ENCODE measurements at regions not wholly inside any gene's neighbourhood (a gene's known extent, or its start where the extent isn't known, plus 50 kb on each side); places are given as distances from the start of the nearest gene placed in this dataset.

DNA sequence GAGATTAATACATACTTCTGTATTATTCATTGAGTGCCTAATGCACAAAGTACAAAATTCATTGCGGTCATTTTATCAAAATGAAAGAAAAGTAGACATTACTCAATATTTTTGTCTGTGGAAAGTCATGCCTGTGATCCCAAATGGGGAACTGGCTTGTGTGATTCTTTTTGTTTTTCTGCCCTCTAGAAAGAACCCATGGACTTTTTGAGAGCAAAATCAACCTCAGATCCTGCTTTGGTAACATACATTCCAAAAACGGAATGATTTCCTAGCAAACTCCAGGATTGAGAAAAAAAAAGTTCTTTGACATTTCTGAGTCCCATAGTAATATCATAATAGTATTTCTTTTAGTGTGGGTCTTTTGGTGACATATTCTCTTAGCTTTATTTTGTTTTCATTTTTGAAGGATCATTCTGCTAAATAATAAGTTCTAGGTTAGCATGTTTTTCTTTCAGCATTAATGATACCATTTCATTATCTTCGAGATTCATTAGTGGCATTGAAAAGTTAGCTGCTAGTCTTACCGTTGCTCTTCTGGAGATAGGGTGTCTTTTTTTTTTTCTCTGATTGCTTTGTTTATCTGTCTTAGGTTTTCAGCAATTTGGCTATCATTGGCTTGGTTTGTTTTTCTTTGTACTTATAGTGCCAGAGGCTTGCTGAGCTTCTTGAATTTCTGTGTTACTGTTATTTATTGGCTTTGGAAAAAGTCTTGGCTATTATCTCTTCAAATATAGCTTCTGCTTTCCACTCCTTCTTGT is 102.4 kb upstream of the CSNK1A1L start:
- no peak for TF ChIP-seq YY1 (IDR thresholded peaks at IDR 0.05; ENCODE audit: low read depth)
- no peak for TF ChIP-seq MAX (IDR thresholded peaks at IDR 0.05)
- TF ChIP-seq EGR1 (IDR thresholded peaks at IDR 0.05): no peak
- no peak for TF ChIP-seq CREB1 (IDR thresholded peaks at IDR 0.05; ENCODE audit: low read depth)
- TF ChIP-seq ZBTB7A (IDR thresholded peaks at IDR 0.05; ENCODE audit: low read depth): no peak
- TF ChIP-seq NFIC (IDR thresholded peaks at IDR 0.05): no peak
- no peak for TF ChIP-seq USF1 (IDR thresholded peaks at IDR 0.05)
- no peak for TF ChIP-seq TAF1 (IDR thresholded peaks at IDR 0.05; ENCODE audit: low read depth)
- TF ChIP-seq TEAD4 (IDR thresholded peaks at IDR 0.05): no peak
- TF ChIP-seq CEBPB (IDR thresholded peaks at IDR 0.05): no peak
- TF ChIP-seq REST (IDR thresholded peaks at IDR 0.05; ENCODE audit: low read depth): no peak
- TF ChIP-seq FOXM1 (IDR thresholded peaks at IDR 0.05; ENCODE audit: borderline replicate concordance, low read depth): no peak
- no peak for TF ChIP-seq TCF12 (IDR thresholded peaks at IDR 0.05; ENCODE audit: low read depth)
- no peak for TF ChIP-seq EP300 (IDR thresholded peaks at IDR 0.05; ENCODE audit: borderline replicate concordance)
- no peak for TF ChIP-seq RAD21 (IDR thresholded peaks at IDR 0.05; ENCODE audit: low read depth)

DNA sequence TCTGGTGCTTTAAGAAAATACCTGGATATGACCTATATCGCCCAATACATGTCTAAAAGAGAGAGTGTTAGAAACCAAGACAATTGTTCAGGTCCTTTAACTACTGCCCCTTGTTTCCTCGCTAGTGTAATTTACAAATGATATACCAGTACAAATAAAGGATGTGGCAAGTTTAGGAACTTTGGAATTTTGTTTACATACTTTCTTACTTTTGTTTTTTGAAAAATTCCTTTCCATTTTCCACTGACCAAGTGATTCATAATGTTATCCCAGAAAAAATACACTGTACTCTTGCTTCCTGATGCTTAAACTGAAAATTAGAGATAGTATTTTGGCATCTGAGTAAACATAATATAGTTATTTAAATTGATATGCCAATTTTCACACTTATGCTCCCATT is 96.8 kb upstream of the CSNK1A1L start:
- TF ChIP-seq TAF1 (IDR thresholded peaks at IDR 0.05; ENCODE audit: low read depth) (no peak), EP300 (IDR thresholded peaks at IDR 0.05; ENCODE audit: borderline replicate concordance) (no peak), FOXM1 (IDR thresholded peaks at IDR 0.05; ENCODE audit: borderline replicate concordance, low read depth) (no peak), NFIC (IDR thresholded peaks at IDR 0.05) (no peak), USF1 (IDR thresholded peaks at IDR 0.05) (no peak), ZBTB7A (IDR thresholded peaks at IDR 0.05; ENCODE audit: low read depth) (no peak)

DNA sequence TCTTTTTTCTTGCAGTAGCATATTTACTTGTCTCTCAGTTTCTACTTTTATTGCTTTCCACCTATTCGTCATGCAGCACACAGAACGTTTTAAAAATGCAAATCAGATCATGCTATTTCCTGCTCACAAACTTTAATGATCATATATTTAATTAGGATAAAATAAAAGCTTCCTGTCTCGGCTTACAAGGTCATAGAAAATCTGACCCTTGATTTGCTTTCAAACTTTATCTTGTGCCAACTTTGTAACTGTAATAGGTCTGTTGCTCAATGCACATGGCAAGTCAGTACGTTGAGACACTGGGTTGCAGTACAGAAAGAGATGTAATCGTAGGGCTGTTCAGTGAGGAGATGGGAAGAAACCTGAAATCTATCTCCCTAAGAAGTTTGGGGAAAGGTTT is 95.6 kb upstream of the CSNK1A1L start:
- TF ChIP-seq FOXM1 (IDR thresholded peaks at IDR 0.05; ENCODE audit: borderline replicate concordance, low read depth) (no peak), YY1 (IDR thresholded peaks at IDR 0.05; ENCODE audit: low read depth) (no peak)

DNA sequence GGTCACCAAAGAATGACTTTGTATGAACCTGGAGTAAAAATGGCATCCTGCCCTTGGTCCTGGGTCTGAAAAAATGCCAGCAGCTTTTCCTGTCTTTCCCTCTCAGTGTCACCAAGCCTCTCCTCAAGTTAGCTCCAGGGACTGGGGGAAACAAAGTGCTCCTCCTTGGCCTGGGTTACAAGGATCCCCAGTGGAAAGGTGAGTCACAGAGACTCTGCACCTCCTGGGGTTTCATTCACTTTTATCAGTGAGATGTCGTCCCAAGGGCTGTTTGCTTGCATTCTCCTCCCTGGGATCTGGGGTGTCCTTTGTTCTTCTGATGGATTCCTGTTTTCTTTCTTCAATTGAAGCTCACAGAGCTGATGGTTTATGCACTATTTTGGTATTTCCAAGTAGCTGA is 93.2 kb upstream of the CSNK1A1L start:
- TF ChIP-seq EGR1 (IDR thresholded peaks at IDR 0.05) (no peak), FOXM1 (IDR thresholded peaks at IDR 0.05; ENCODE audit: borderline replicate concordance, low read depth) (no peak)

- TF ChIP-seq TAF1 (IDR thresholded peaks at IDR 0.05; ENCODE audit: low read depth) (no peak), EP300 (IDR thresholded peaks at IDR 0.05; ENCODE audit: borderline replicate concordance) (no peak), ZBTB7A (IDR thresholded peaks at IDR 0.05; ENCODE audit: low read depth) (no peak), MAX (IDR thresholded peaks at IDR 0.05) (no peak), TCF12 (IDR thresholded peaks at IDR 0.05; ENCODE audit: low read depth) (no peak), TEAD4 (IDR thresholded peaks at IDR 0.05) (no peak), USF1 (IDR thresholded peaks at IDR 0.05) (no peak), CREB1 (IDR thresholded peaks at IDR 0.05; ENCODE audit: low read depth) (no peak), EGR1 (IDR thresholded peaks at IDR 0.05) (no peak), YY1 (IDR thresholded peaks at IDR 0.05; ENCODE audit: low read depth) (no peak)
These were observed 90.2 kb upstream of the CSNK1A1L start for GRCh38 chr13:37195621-37196020.

- TF ChIP-seq ZBTB7A (IDR thresholded peaks at IDR 0.05; ENCODE audit: low read depth): no peak
- TF ChIP-seq REST (IDR thresholded peaks at IDR 0.05; ENCODE audit: low read depth): no peak
- no peak for TF ChIP-seq CEBPB (IDR thresholded peaks at IDR 0.05)
These were observed 89.0 kb upstream of the CSNK1A1L start for GRCh38 chr13:37194428-37194861.

Measured in Ishikawa (cell line).